Dendritic cell treated with granulocyte-macrophage colony-stimulating factor and Interleukin-4, amounts not matched to agents 40 ng/mL and 50 ng/mL, for 4 days (primary cell): ENCODE measurements at regions not wholly inside any gene's neighbourhood (a gene's known extent, or its start where the extent isn't known, plus 50 kb on each side); places are given as distances from the start of the nearest gene placed in this dataset.

Experiments used
- H3K27ac Mint-ChIP-seq: one replicate; pipeline ENCODE4 v1.8.0; 2022; ENCODE audit warnings: mild to moderate bottlenecking, mixed read lengths
- H3K27me3 Mint-ChIP-seq: one replicate; pipeline ENCODE4 v1.8.0; 2022; ENCODE audit warnings: mild to moderate bottlenecking, mixed read lengths
- H3K36me3 Mint-ChIP-seq: one replicate; pipeline ENCODE4 v1.8.0; 2022; ENCODE audit warnings: low read depth, mixed read lengths
- H3K4me1 Mint-ChIP-seq: one replicate; pipeline ENCODE4 v1.8.0; 2022; ENCODE audit warnings: low read depth, mixed read lengths
- H3K4me3 Mint-ChIP-seq: one replicate; pipeline ENCODE4 v1.8.0; 2022; ENCODE audit warnings: mild to moderate bottlenecking, moderate library complexity, mixed read lengths
- H3K9me3 Mint-ChIP-seq: one replicate; pipeline ENCODE4 v1.8.0; 2022; ENCODE audit warnings: mixed read lengths
- intact Hi-C: fragments of 100-400 bp; cut with micrococcal nuclease; formaldehyde crosslinking; loops from one replicate; pipeline ENCODE4 v1.15.0; 2022

GRCh38 chr11:23680488-23681230 lies 816.2 kb upstream of the LUZP2 start:
- no peaks in the 10 kb centered on the region for H3K36me3 Mint-ChIP-seq
- no peak overlapping the region for H3K4me3 Mint-ChIP-seq
- no peak overlapping the region for H3K27ac Mint-ChIP-seq
- H3K27me3 Mint-ChIP-seq: no peaks in the 10 kb centered on the region
- no peaks in the 10 kb centered on the region for H3K4me1 Mint-ChIP-seq
- no peaks in the 10 kb centered on the region for H3K9me3 Mint-ChIP-seq
- intact Hi-C loops: no loop called here

- Mint-ChIP-seq H3K27me3 (no peaks in the 10 kb centered on the region), H3K4me3 (no peak overlapping the region), H3K27ac (no peak overlapping the region), H3K9me3 (peaks cover 2% of the 10 kb centered on the region), H3K36me3 (no peaks in the 10 kb centered on the region), H3K4me1 (no peaks in the 10 kb centered on the region)
- intact Hi-C loops: no loop called here
These were observed 812.2 kb upstream of the LUZP2 start for GRCh38 chr11:23684701-23685100.

- Mint-ChIP-seq H3K4me1 (no peaks in the 10 kb centered on the region), H3K4me3 (no peak overlapping the region), H3K36me3 (no peaks in the 10 kb centered on the region), H3K9me3 (peaks cover 21% of the 10 kb centered on the region), H3K27ac (no peak overlapping the region), H3K27me3 (no peaks in the 10 kb centered on the region)
- intact Hi-C loops: no loop called here
These were observed 808.9 kb upstream of the LUZP2 start for GRCh38 chr11:23687991-23688390.

DNA sequence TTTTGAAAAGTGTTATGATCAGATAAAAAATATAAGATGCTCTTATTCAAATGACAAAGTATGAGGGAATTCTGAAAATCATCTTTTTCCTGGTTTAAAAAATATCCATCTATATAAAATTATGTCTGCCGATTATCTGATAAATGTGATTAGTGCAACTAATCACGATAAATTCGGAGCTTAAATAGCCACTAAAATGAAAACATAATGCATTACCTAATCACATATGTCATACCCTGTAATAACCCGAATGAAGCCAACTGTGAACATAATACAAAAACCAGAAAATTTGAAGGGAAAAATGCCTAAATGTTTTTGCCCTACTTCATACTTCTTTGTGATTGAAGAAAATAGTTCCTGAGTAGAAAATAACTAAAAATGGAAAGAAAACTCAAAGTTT lies 808.4 kb upstream of the LUZP2 start:
- Mint-ChIP-seq H3K27ac (no peak overlapping the region), H3K36me3 (no peaks in the 10 kb centered on the region), H3K27me3 (no peaks in the 10 kb centered on the region), H3K9me3 (peaks cover 21% of the 10 kb centered on the region), H3K4me1 (no peaks in the 10 kb centered on the region), H3K4me3 (no peak overlapping the region)
- intact Hi-C loops: no loop called here

DNA sequence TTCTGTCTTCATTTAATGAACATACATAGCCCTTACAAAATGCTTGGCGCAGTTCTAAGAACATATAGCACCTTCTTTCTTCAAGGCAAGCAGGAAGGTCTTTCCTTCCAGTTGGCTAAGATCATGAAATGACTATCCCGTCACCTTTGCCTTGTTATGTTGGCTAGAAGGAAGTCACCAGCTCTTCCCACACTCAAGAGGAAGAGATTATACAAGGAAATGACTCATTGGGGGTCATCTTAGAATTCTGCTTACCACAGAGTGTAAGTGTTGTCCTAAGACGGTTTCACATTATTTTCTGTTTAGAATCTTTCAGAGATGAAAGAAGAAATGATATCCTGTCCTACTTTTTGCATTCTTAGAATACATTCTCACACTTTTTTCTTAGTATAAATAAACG lies 808.0 kb upstream of the LUZP2 start:
- H3K9me3 Mint-ChIP-seq: peaks cover 21% of the 10 kb centered on the region
- no peak overlapping the region for H3K27ac Mint-ChIP-seq
- intact Hi-C loops: no loop called here
- H3K4me3 Mint-ChIP-seq: no peak overlapping the region
- no peaks in the 10 kb centered on the region for H3K36me3 Mint-ChIP-seq
- no peaks in the 10 kb centered on the region for H3K4me1 Mint-ChIP-seq
- no peaks in the 10 kb centered on the region for H3K27me3 Mint-ChIP-seq

DNA sequence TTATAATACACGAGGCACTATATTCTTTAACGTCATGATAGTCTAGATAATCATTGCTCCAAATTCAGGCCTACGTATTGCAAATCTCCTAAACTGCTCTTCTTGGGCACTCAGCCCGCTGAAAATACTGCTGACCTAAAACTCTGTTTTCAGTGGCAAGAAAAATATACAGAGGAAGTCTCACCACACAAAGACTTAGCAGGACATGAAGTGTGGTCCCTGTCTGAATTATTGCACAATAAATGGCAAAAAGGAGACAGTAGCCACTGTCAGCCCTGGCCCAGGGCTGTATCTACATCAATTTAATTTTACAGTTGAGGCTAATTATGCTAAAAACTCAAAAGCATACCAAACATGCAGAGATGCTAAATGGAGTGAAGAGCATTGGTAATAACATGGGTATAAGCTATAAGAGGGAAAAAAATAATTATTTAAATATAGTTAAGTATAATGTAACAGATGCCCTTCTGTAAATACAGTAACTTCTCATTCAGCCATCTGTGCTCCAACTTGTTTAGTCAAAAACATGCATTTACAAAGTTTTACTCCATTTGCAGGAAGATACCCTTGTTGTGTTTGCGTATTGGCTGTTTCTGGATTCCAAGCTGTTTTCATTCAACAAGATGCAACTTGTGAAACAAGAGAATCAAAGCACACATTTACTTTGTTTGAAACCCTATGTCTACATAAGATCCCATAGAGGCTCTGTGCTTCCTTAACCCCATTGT lies 800.0 kb upstream of the LUZP2 start:
- Mint-ChIP-seq H3K27ac (no peak overlapping the region), H3K27me3 (no peaks in the 10 kb centered on the region)

DNA sequence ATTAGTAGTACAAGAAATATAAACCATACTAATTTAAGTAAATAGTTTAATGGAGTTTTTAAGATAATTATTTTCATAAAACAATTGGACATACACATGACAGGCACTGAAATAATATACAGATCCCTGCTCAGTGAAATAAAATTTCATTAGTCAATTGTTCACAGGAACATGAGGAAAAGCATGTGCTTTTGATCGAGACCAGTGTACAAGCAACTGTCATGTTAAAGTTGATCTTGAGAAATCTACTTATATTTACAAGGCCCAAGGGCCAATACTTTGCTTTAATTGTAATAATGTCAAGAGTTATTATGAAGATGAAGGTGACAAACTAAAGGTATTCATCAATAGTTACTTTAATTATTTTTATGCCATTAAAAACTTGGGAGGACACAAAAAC lies 792.7 kb upstream of the LUZP2 start:
- no peak overlapping the region for H3K4me3 Mint-ChIP-seq
- H3K4me1 Mint-ChIP-seq: no peaks in the 10 kb centered on the region
- no peaks in the 10 kb centered on the region for H3K36me3 Mint-ChIP-seq
- H3K9me3 Mint-ChIP-seq: peaks cover 24% of the 10 kb centered on the region
- H3K27ac Mint-ChIP-seq: no peak overlapping the region
- no peaks in the 10 kb centered on the region for H3K27me3 Mint-ChIP-seq
- intact Hi-C loops: no loop called here

More for the DNA sequence above, 800.0 kb upstream of the LUZP2 start:
- Mint-ChIP-seq H3K9me3 (peaks cover 11% of the 10 kb centered on the region), H3K4me1 (no peaks in the 10 kb centered on the region), H3K36me3 (no peaks in the 10 kb centered on the region), H3K4me3 (no peak overlapping the region)
- intact Hi-C loops: no loop called here

DNA sequence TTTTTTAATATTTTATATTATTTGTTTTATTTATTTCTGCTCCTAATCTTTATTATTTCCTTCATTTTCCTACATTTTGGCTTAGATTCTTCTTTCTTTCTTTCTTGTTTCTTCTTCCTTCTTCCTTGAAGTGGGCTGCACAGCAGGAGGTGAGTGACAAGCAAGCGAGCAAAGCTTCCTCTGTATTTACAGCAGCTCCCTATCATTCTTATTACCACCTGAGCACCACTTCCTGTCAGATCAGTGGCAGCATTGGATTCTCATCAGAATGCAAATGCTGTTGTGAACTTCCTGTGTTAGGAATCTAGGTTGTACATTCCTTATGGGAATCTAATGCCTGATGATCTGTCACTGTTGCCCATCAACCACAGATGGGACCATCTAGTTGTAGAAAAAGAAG lies 784.9 kb upstream of the LUZP2 start:
- Mint-ChIP-seq H3K9me3 (peaks cover 27% of the 10 kb centered on the region), H3K4me1 (no peaks in the 10 kb centered on the region), H3K27me3 (no peaks in the 10 kb centered on the region), H3K36me3 (no peaks in the 10 kb centered on the region), H3K27ac (no peak overlapping the region), H3K4me3 (no peak overlapping the region)
- intact Hi-C loops: no loop called here

- no peaks in the 10 kb centered on the region for H3K27me3 Mint-ChIP-seq
- no peak overlapping the region for H3K27ac Mint-ChIP-seq
- peaks cover 33% of the 10 kb centered on the region for H3K9me3 Mint-ChIP-seq
- no peaks in the 10 kb centered on the region for H3K36me3 Mint-ChIP-seq
- no peak overlapping the region for H3K4me3 Mint-ChIP-seq
- intact Hi-C loops: no loop called here
- H3K4me1 Mint-ChIP-seq: no peaks in the 10 kb centered on the region
These were observed 777.8 kb upstream of the LUZP2 start for GRCh38 chr11:23719016-23719415.

GRCh38 chr11:23723861-23724260 lies 773.0 kb upstream of the LUZP2 start:
- Mint-ChIP-seq H3K9me3 (peaks cover 16% of the 10 kb centered on the region), H3K36me3 (no peaks in the 10 kb centered on the region), H3K4me1 (no peaks in the 10 kb centered on the region), H3K27me3 (no peaks in the 10 kb centered on the region), H3K27ac (no peak overlapping the region), H3K4me3 (no peak overlapping the region)
- intact Hi-C loops: no loop called here

DNA sequence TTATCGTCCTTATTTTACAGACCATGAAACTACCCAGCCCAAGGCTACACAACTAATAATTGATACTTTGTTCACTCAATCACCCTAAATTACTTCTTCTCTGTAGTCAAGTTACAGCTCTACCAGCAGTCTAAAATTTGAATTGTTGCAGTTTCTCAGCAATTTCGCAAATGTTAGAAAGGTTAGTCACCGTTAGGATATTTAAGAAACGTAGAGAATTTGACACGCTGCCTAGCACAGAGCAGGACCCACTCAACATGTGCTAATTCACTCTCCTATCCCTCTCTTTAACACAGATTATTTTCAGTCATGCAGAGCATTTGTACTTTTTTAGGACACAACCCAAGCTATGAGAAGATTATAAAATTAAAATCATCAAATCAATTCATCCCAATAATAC lies 771.1 kb upstream of the LUZP2 start:
- Mint-ChIP-seq H3K27ac (no peak overlapping the region), H3K27me3 (no peaks in the 10 kb centered on the region), H3K4me1 (no peaks in the 10 kb centered on the region)

GRCh38 chr11:23727387-23727786 lies 769.5 kb upstream of the LUZP2 start:
- Mint-ChIP-seq H3K36me3 (no peaks in the 10 kb centered on the region), H3K27me3 (no peaks in the 10 kb centered on the region), H3K4me1 (no peaks in the 10 kb centered on the region), H3K27ac (no peak overlapping the region), H3K9me3 (peaks cover 17% of the 10 kb centered on the region), H3K4me3 (no peak overlapping the region)
- intact Hi-C loops: no loop called here

More for the DNA sequence above, 771.1 kb upstream of the LUZP2 start:
- no peak overlapping the region for H3K4me3 Mint-ChIP-seq
- H3K9me3 Mint-ChIP-seq: peaks cover 10% of the 10 kb centered on the region
- intact Hi-C loops: no loop called here
- H3K36me3 Mint-ChIP-seq: no peaks in the 10 kb centered on the region

GRCh38 chr11:23727794-23728193 lies 769.1 kb upstream of the LUZP2 start:
- no peak overlapping the region for H3K27ac Mint-ChIP-seq
- intact Hi-C loops: no loop called here
- no peak overlapping the region for H3K4me3 Mint-ChIP-seq
- peaks cover 21% of the 10 kb centered on the region for H3K9me3 Mint-ChIP-seq
- no peaks in the 10 kb centered on the region for H3K4me1 Mint-ChIP-seq
- no peaks in the 10 kb centered on the region for H3K27me3 Mint-ChIP-seq
- H3K36me3 Mint-ChIP-seq: no peaks in the 10 kb centered on the region

GRCh38 chr11:23729088-23729487 lies 767.8 kb upstream of the LUZP2 start:
- intact Hi-C loops: no loop called here
- Mint-ChIP-seq H3K9me3 (peaks cover 23% of the 10 kb centered on the region), H3K4me3 (no peak overlapping the region)

More at GRCh38 chr11:23729088-23729487, 767.8 kb upstream of the LUZP2 start:
- Mint-ChIP-seq H3K27me3 (no peaks in the 10 kb centered on the region), H3K4me1 (no peaks in the 10 kb centered on the region), H3K36me3 (no peaks in the 10 kb centered on the region), H3K27ac (no peak overlapping the region)
